ENCODE measurements at regions not wholly inside any gene's neighbourhood (a gene's known extent, or its start where the extent isn't known, plus 50 kb on each side); places are given as distances from the start of the nearest gene placed in this dataset.

GRCh38 chr13:34137200-34137599 lies 319.3 kb downstream of the RFC3 start:
- POLR2A ChIA-PET, result no interaction called here
- no peak overlapping the region for H3K4me3 ChIP-seq (ENCODE audit: low read length)
- no peaks in the 10 kb centered on the region for H3K27me3 ChIP-seq (ENCODE audit: control insufficient read depth in 1 of 2, insufficient read depth in 2 of 2, low read length in 2 of 2)
- ATAC-seq (ENCODE audit: poor library complexity) (no peak), DNase-seq (no peak)
- H3K4me1 ChIP-seq (ENCODE audit: insufficient read depth, low read length), result no peaks in the 10 kb centered on the region
- Mint-ChIP-seq H3K27ac (no peak overlapping the region), H3K4me1 (ENCODE audit: low read depth) (no peaks in the 10 kb centered on the region), H3K4me3 (no peak overlapping the region), H3K27me3 (no peaks in the 10 kb centered on the region), H3K9me3 (peaks cover 4% of the 10 kb centered on the region), H3K36me3 (ENCODE audit: low read depth) (no peaks in the 10 kb centered on the region)
- peaks cover 0 to 10% of the 10 kb centered on the region in 2 experiments for H3K9me3 ChIP-seq (ENCODE audit: control insufficient read depth in 1 of 2, insufficient read depth in 1 of 2, low read length in 2 of 2)
- H3K36me3 ChIP-seq (ENCODE audit: insufficient read depth, low read length), result no peaks in the 10 kb centered on the region
- CTCF ChIA-PET, result no interaction called here
- no peak overlapping the region for H3K27ac ChIP-seq (ENCODE audit: low read depth in 1 of 2, low read length in 2 of 2)
- intact Hi-C loops (cut with DNase I, micrococcal nuclease), result no loop called here
- TF ChIP-seq CTCF (IDR thresholded peaks at IDR 0.05), result no peak

- Histone ChIP-seq H3K27ac (ENCODE audit: low read depth in 1 of 2, low read length in 2 of 2) (no peak overlapping the region), H3K27me3 (ENCODE audit: control insufficient read depth in 1 of 2, insufficient read depth in 2 of 2, low read length in 2 of 2) (no peaks in the 10 kb centered on the region), H3K36me3 (ENCODE audit: insufficient read depth, low read length) (no peaks in the 10 kb centered on the region), H3K4me1 (ENCODE audit: insufficient read depth, low read length) (no peaks in the 10 kb centered on the region), H3K9me3 (ENCODE audit: control insufficient read depth in 1 of 2, insufficient read depth in 1 of 2, low read length in 2 of 2) (peaks cover 0 to 10% of the 10 kb centered on the region in 2 experiments), H3K4me3 (ENCODE audit: low read length) (no peak overlapping the region)
- no peak overlapping the region for H3K4me3 Mint-ChIP-seq
- no peaks in the 10 kb centered on the region for H3K4me1 Mint-ChIP-seq (ENCODE audit: low read depth)
- ChIA-PET CTCF (no interaction called here), POLR2A (no interaction called here)
- no peak for TF ChIP-seq CTCF (IDR thresholded peaks at IDR 0.05)
- peaks cover 4% of the 10 kb centered on the region for H3K9me3 Mint-ChIP-seq
- H3K36me3 Mint-ChIP-seq (ENCODE audit: low read depth), result no peaks in the 10 kb centered on the region
- H3K27ac Mint-ChIP-seq, result no peak overlapping the region
- intact Hi-C loops (cut with DNase I, micrococcal nuclease), result no loop called here
- ATAC-seq (ENCODE audit: poor library complexity) (no peak), DNase-seq (no peak)
- H3K27me3 Mint-ChIP-seq, result no peaks in the 10 kb centered on the region
Observed at GRCh38 chr13:34139660-34140227, 321.8 kb downstream of the RFC3 start.

- H3K4me3 ChIP-seq (ENCODE audit: low read length), result no peak overlapping the region
- no peaks in the 10 kb centered on the region for H3K36me3 Mint-ChIP-seq (ENCODE audit: low read depth)
- no peaks in the 10 kb centered on the region for H3K4me1 ChIP-seq (ENCODE audit: insufficient read depth, low read length)
- H3K9me3 Mint-ChIP-seq, result peaks cover 3% of the 10 kb centered on the region
- intact Hi-C loops (cut with DNase I, micrococcal nuclease), result no loop called here
- H3K27me3 ChIP-seq (ENCODE audit: control insufficient read depth in 1 of 2, insufficient read depth in 2 of 2, low read length in 2 of 2), result no peaks in the 10 kb centered on the region
- no peaks in the 10 kb centered on the region for H3K4me1 Mint-ChIP-seq (ENCODE audit: low read depth)
- no peak overlapping the region for H3K27ac Mint-ChIP-seq
- ChIA-PET CTCF (no interaction called here), POLR2A (no interaction called here)
- DNase-seq, result no peak
- no peak overlapping the region for H3K4me3 Mint-ChIP-seq
- H3K9me3 ChIP-seq (ENCODE audit: control insufficient read depth in 1 of 2, insufficient read depth in 1 of 2, low read length in 2 of 2), result no peaks in the 10 kb centered on the region
- no peak overlapping the region for H3K27ac ChIP-seq (ENCODE audit: low read depth in 1 of 2, low read length in 2 of 2)
- H3K36me3 ChIP-seq (ENCODE audit: insufficient read depth, low read length), result no peaks in the 10 kb centered on the region
- H3K27me3 Mint-ChIP-seq, result no peaks in the 10 kb centered on the region
- ATAC-seq (ENCODE audit: poor library complexity), result no peak
- TF ChIP-seq CTCF (IDR thresholded peaks at IDR 0.05), result no peak
Observed at GRCh38 chr13:34143637-34144036, 325.7 kb downstream of the RFC3 start.
